ENCODE measurements at regions not wholly inside any gene's neighbourhood (a gene's known extent, or its start where the extent isn't known, plus 50 kb on each side); places are given as distances from the start of the nearest gene placed in this dataset.

DNA sequence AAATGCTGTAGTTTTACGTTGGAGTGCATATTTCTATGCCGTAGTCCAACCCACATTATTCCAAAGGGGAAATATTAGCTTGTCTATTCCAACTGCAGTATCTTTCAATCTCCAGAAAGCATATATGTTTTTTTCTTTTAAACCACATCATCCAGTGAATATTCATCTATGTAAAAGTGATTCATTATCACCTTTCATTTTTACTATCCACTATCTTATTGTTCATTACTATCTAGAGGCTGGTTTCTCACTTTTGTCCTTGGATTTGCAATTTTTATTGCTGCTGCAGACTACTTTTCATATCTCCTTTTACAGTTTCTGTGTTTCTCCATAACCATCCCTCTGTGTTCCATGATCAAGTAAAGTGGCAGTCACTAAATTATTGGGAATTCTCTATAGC lies 1097.2 kb upstream of the TENM4 start:
- no peak for DNase-seq

DNA sequence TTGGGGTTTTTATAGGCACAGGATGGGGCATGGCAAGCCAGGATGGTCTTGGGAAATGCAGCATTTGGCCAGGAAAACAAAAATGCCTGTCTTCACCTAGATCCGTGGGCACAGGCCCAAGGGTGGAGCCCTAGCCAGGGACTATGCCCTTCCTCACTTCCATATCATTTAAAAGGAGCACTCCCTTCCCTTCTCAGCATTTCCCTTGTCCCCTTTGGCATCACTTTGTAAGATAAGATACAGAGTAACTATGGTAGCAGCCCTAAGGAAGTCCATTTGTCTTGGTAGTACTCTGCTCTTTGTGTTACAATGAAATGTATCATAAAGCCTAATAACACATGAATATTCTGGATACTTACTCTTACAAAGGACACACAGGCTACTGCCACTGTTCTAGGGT lies 1092.6 kb upstream of the TENM4 start:
- DNase-seq: no peak

DNA sequence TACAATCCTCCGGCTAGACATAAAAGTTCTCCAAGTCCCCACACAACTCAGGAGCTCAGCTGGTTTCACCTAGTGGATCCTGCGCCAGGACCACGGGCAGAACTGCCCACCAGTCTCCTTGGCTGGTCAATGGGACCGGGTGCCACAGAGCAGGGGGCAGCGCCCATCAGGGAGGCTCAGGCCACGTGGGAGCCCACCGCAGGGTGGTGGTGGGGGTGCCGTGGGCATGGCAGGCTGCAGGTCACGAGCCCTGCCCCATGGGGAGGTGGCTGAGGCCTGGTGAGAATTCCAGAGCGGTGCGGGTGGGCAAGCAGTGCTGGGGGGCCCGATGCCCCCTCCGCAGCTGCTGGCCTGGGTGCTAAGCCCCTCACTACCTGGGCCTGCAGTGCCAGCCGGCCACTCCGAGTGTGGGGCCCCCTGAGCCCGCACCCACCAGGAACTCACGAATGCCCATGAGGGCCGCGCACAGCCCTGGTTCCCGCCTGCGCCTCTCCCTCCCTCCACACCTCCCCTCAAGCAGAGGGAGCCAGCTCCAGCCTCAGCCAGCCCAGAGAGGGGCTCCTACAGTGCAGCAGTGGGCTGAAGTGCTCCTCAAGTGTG lies 1091.9 kb upstream of the TENM4 start:
- no peak for DNase-seq

DNA sequence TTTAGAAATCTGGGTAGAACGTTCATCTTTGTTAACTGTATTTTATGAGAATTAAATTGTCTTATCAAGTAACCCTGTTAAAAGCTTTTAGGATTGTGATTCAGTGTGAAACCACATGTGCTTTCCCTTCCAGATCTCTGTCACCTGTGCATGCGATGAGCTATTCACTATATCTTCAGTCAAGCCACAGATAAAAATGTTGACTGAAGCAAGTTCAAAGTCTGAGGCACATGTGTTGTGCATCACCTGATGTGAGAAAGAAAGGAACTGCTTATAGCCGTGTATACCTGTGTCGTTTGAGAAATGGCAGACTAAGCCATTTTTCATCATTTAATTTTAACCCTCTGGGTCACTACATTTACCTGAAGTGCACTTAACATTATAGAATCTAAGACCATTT lies 1088.9 kb upstream of the TENM4 start:
- DNase-seq: no peak

DNA sequence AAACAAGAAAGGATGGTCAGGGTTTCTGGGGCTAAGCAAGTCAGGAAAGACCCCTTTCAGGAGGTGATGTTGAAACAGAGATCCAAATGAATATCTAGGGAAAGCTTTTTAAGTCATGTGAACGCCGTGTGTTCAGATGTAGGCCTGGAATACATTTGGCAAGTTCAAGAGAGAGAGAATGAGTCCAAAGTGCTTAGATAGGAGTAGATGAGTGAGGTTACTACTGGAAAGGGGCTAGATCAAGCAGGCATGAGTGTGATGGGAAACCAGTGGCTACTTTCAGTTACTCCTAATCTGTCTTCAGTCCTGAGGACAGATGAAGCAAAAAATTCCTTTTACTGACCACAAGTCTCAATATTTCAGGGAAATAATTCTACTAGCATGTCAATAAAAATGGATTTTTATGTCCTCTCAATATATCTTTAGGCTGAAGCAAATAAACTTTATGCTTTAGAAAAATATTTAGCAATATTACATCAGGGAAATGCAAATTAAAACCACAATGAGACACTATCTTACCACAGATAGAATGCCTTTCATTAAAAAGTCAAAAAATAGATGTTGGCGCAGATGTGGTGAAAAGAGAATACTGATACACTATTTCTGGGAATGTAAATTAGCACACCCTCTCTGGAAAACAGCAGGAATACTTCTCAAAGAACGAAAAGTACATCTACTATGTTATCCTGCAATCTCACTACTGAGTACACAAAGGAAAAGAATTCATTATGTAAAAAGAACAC lies 1085.0 kb upstream of the TENM4 start:
- DNase-seq: no peak

DNA sequence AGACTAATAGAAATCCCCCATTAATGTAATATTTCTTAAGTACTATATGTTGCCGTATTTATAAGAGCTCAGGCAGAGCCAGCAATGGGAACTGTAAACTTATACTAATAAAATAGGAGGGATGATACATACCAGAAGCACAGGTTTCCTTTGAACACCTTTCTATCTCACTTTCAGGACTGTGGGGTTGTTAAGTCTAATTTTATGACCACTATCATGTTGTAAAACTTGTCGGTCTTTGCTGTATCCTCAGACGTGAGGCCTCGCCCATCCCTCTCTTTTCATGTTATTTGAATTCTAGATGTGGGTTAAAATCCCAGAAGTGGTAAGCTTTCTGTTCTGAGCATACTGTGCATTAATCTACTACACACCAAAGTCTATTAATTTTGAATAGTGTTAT lies 1083.5 kb upstream of the TENM4 start:
- no peak for DNase-seq

DNA sequence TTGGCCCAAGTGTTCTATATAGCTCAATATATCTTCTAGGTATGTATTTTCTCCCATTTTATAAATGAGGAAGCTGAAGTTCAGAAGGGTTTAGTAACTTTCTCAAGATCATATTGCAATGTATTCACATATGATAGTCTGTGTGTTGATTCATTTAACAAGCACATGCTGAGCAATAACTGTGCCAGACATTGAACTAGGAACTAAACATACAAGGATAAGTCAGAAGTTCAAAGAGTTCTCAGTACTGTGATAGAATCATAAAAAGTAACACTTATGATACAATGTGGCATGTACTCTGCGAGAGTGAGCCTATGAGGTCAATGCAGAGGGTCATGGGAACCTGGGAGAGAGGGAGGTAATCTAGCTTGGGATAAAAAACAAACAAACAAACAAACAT lies 1082.2 kb upstream of the TENM4 start:
- DNase-seq: no peak

DNA sequence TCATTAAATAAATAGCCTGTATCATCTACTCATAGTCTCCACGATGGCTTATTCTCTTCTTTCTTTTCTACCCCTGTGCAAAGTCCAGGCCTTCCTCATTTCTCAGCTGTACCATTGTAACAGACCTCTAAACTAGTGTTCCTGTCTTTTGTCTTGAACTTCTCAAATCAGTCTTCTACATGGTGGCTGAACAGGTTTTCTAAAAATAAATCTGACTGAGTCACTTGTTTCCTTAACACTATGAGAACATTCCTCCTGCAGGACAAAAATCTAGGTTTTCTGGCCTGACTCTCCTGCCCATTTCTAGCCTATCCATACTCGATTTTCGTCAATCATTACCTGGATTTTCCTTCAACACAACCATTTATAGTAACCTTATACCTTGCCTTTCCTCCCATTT lies 1080.8 kb upstream of the TENM4 start:
- no peak for DNase-seq

DNA sequence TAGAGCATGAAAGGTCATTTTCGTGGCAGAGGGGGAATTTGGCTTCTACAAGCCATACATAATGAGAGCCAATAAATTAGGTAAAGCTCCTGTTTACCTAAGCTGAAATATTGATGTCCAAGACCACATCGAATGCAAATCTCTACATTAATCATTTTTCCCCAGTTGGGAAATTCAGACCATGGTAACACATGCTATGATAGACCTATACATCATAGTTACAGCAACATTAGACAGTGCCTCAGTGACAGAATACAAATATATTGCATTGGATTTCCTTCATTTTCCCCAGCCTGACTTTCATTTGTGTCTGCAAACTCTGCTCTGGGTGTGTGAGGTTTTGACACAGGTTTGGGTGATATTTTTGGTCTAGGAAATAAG lies 1079.7 kb upstream of the TENM4 start:
- DNase-seq: no peak

DNA sequence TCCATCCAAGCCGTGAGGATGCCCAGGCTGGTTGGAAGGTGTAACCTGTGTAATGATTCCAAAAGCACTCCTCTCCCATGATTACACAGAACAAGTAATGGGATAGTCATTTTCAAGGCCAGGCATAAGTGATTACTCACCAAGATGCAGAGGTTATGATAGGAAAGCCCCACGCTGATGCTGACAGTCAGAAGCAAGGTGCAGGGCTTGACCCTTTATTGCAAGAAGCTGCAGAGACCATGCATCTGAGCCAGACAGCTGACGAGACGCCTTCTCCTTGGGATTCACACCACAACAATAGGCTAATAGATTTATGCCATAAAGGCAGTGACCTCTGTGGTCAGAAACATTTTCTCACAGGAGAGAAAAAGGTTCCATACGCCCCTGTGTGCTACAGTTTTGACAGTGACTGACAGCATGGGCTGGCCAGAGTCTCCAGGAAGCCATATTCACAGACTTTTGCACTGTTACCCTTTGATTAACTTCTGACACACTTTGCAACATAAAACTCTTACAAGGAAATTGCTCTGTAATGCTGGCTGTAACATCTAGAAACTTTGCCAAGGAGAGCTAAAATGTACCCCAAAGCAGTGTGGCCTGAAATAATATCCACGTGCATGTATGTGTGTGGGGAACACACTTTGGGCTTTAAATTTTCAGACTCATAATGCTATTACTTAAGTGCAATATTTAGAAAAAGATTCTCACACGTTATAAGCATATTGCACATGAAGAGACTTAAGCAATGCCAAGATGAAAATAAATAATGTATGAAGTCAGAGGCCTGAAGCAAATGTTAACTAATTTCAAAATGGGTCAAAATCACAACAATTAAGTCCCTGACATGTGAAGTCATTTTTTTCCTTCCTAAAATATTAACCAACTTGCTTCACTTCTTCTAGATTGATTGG lies 1079.0 kb upstream of the TENM4 start:
- DNase-seq: no peak

DNA sequence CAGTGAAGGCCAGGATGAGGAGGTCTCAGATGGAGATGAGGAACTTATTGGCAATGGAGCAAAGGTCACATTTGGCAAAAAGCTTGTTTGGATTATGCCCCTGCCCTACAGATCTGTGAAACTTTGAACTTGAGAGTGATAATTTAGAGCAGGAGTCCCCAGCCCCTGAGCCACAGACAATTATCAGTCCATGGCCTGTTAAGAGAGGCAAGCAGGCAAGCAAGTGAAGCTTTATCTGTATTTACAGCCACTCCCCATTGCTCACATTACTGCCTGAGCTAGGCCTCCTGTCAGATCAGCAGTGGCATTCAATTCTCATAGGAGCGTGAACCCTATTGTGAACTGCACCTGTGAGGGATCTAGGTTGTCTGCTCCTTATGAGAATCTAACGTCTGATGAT lies 1076.9 kb upstream of the TENM4 start:
- no peak for DNase-seq

DNA sequence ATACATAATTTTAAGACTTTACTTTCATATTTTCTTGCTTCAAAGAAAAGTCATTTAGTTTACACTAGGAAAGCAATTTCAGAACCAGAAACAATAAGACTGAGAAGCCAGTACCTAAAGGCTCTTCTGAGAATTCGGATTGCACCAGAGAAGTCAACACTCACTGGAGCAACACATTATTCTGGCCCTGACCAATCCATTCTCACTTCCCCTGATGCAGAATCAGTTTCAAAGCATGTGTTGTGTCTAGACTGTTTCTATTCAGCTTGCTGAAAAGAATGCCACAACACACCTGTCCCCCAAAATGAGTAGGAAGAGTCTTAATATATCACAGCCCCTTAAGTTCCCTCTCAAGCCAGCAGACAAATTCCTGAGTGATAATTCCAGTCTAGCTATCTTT lies 1074.3 kb upstream of the TENM4 start:
- DNase-seq: no peak

DNA sequence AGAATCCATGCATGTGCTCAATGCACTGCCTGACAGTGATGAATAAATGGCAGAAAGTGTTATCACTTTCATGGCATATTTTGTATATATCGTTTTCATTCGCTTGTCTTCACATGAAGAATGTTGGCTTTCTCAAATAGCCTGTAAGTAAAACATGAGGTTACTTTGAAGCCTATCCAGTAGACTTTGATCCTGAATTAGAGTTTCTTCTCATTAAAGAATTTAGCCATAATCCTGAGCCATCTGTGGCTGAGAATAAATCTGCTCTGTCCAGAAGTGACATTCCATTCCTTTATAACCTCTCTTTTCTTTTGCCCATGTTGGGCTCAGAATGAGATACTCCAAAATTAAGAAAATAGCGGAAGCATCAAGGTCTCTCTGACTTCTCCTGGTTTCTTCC lies 1071.7 kb upstream of the TENM4 start:
- DNase-seq: no peak

DNA sequence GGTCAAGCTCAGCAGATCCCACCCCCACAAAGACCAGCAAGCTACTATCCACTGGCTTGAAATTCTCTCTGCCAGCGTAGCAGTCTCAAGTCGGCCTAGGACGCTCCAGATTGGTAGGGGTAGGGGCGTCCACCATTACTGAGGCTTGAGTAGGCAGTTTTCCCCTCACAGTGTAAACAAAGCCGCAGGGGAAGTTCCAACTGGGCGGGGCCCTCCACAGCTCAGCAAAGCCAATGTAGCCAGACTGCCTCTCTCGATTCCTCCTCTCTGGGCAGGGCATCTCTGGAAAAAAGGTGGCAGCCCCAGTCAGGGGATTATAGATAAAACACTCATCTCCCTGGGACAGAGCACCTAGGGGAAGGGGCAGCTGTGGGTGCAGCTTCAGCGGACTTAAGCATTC lies 1064.9 kb upstream of the TENM4 start:
- DNase-seq: no peak

DNA sequence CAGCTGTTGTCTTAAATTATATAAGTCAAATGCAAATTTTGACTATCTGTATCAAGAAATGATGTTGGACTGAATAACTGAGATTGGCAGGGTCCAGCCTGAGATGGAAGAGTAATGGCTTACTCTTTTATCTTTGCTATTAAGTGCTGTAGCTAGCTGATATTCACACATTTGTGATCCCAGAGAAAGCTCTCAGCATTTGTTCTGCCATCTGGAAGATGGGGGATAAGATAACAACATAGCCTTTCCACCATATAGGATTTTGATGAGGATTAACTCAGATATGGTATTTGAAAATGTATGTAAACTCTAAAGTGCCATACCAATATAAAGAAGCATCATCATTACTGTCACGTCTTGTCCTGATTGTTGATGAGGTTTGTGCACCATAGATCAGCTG lies 1063.2 kb upstream of the TENM4 start:
- no peak for DNase-seq

DNA sequence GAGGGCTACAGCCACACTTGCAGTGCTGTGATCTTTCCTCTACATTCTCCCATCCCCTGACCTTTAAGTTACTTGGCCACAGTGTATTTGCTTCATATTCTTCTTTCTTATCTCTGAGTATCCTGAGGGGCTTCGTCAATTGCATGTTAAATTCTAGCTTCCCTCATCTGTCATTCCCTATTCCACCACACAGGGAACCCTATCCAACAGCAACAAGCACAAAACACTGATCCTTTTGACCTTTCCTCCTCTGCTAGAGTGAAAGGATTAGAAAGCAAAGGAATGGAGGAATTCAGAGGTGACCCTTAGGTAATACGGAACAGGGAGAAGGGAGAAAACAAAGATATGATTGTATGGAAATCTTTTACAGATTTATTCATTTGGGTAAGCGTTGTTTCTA lies 1061.7 kb upstream of the TENM4 start:
- DNase-seq: no peak

DNA sequence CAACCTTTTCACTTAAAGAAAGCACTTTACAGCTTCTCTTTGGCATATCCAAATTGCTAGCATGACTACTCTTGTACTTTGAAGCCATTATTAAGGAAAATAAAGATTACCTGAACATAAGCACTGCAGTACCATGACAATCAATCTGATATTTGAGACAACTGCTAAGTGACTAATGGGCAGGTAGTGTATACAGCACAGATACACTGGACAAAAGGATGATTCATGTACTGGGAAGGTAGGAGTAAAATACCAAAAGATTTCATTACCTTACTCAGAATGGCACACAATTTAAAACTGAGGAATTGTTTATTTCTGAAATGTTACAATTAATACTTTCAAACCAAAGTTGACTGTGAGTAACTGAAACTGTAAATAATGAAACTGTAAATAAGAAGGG lies 1054.3 kb upstream of the TENM4 start:
- no peak for DNase-seq

DNA sequence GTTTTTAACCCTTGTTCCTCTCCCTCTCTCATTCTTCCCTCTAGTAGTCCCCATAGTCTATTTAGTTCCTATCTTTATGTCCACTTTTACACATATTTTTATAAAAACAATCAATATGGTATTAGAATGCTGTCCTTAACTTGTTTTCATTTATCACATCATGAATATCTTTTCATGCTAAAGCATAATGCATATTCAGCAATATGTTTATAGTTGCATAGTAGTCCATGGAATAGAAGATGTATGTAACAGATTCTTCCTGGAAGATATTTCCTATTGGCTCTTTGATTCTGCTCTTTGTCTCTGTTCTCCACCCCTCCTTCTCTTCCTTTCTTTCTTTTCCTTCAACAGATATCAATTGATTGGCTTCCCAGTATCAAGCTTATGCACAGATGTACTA lies 1047.1 kb upstream of the TENM4 start:
- no peak for DNase-seq

DNA sequence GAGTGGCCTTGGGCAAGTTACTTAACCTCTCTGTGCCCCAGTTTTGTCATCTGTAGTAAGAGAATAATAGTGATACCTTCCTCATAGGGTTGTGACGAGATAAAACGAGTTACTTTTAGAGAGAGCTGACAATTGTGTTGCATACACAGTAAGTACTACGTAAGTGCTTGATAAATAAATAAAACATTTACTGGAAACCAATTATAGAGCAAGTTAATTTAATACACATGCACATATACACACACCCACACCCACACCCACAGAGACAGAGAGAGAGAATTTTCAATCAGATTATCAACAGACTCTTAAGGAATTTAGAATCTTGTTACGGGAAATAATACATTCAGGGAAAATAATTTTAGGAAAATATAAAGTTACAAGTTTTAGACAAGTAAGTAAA lies 1045.8 kb upstream of the TENM4 start:
- DNase-seq: no peak

DNA sequence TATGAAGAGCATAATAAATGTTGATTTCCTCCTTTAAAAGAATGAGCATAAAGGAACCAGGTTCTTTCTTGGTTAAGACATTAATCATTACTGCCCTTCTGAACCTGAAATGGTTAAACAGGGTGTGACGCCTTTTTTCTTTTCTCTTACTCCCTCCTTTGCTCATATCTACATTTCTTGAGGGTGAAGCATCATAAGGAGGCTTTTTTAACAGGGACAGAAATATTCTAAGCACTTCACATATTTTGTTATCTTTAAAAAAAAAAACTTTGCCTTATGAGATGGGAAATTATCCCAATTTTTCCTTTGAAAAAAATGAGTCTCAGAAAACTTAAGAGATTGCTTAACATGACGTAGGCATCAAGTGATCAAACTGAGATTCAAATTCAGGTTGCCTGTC lies 1036.3 kb upstream of the TENM4 start:
- no peak for DNase-seq

DNA sequence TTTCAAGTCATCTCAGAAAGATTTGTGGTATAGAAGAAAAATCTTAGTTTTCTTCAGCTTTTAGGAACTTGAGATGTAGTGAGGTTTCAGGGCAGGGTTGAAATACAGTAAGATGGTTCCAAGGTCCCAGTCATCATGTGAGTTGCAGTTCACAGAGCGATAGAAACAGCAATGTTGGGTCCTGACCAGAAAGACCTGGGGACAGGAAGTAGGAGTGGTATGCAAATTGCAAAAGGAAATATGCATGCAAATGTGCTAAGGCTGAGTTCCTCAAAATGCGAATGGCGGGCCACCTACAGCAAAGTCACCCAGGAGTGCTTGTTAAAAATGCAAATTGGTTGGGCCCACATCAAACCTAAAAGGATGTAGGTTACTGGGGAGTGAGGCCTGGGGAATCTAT lies 1032.7 kb upstream of the TENM4 start:
- no peak for DNase-seq

DNA sequence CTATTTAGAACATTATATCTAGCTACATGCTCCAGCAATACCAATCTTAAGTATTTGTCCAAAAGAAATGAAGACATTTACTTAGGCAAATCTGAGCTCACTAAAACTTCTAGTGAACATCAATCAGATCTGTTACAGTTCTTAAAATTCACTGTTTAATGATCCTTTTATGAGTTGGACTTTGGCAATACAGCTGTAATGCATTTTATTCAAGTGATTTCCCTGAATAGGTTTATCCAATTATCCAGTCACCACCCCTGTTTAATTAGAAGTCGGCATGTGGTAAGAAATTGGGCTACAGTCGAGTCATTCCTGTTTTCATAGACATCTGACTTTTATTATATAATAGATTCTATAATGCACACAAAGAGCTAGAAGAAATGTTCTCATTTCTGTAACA lies 1029.0 kb upstream of the TENM4 start:
- DNase-seq: no peak

DNA sequence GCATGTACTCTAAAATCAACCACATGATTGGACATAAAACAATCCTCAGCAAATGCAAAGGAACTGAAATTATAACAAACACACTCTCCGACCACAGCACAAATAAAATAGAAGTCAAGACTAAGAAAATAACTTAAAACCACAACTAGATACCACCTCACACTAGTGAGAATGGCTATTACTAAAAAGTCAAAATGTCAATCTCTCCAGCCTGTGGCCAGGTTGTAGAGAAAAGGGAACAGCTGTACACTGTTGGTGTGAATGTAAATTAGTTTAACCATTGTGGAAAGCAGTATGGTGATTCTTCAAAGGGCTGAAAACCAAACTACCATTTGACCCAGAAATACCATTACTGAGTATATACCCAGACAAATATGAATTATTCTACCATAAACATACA lies 1025.7 kb upstream of the TENM4 start:
- no peak for DNase-seq

DNA sequence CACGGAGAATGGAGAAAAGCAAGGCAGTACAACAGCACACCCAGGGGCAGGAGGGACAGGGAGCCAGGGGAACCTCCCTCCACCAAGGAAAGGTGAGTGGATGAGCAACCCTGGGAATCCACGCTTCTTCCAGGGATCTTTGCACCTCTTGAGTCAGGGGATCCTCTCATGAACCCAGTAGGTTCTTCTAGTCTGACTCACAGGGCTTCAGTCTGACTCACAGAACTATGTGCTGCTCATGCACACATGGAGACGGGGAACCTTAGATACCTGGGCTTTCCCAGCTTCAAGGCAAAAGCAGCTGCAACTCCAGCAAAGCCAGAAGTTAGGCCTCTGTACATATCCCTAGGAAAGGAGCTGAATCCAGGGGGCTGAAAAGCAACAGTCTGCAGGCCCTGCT lies 1021.4 kb upstream of the TENM4 start:
- DNase-seq: no peak

All from effector CD8-positive, alpha-beta T cell (primary cell).